ENCODE measurements at regions not wholly inside any gene's neighbourhood (a gene's known extent, or its start where the extent isn't known, plus 50 kb on each side); places are given as distances from the start of the nearest gene placed in this dataset.

- TF ChIP-seq CTCF (conservative IDR thresholded peaks at IDR 0.05; ENCODE audit: low read depth, low read length) = no peak
- no peak for TF ChIP-seq CEBPB (IDR thresholded peaks at IDR 0.05; ENCODE audit: low read depth, low read length)
- TF ChIP-seq CHD1 (IDR thresholded peaks at IDR 0.05; ENCODE audit: low read depth, low read length) = no peak
These were observed 369.8 kb upstream of the SMIM30 start for GRCh38 chr7:113487925-113488731.

Measured in IMR-90 (cell line).